GM12875 (cell line): ENCODE measurements at regions not wholly inside any gene's neighbourhood (a gene's known extent, or its start where the extent isn't known, plus 50 kb on each side); places are given as distances from the start of the nearest gene placed in this dataset.

Experiments
- H3K4me3 ChIP-seq: one replicate; pipeline ENCODE4 v1.5.1; 2011; ENCODE audit warnings: low read depth, low read length, control low read depth
- CTCF ChIP-seq: IDR thresholded peaks from 2 replicates; pipeline ENCODE4 v1.5.1; 2011; ENCODE audit warnings: low read depth, mild to moderate bottlenecking, control low read depth, inconsistent platforms, low read length, moderate library complexity, borderline replicate concordance; ENCODE audit not compliant: insufficient read depth

GRCh38 chr1:34591751-34592629 lies 162.9 kb upstream of the GJB5 start:
- peak; percentile 16; the same call in 1 of the 2 replicates for TF ChIP-seq CTCF
- H3K4me3 ChIP-seq = no peak overlapping the region

GRCh38 chr1:34597877-34598514 lies 156.9 kb upstream of the GJB5 start:
- H3K4me3 ChIP-seq = no peak overlapping the region
- peak; percentile 99 for TF ChIP-seq CTCF

- TF ChIP-seq CTCF = no peak
- H3K4me3 ChIP-seq = no peak overlapping the region
Observed at GRCh38 chr1:34602907-34603306, 151.9 kb upstream of the GJB5 start.

GRCh38 chr1:34603594-34603993 lies 151.3 kb upstream of the GJB5 start:
- no peak for TF ChIP-seq CTCF
- no peak overlapping the region for H3K4me3 ChIP-seq

- no peak for TF ChIP-seq CTCF
- H3K4me3 ChIP-seq = no peak overlapping the region
Observed at GRCh38 chr1:34606504-34606903, 148.3 kb upstream of the GJB5 start.

GRCh38 chr1:34610063-34610462 lies 144.8 kb upstream of the GJB5 start:
- H3K4me3 ChIP-seq = no peak overlapping the region
- no peak for TF ChIP-seq CTCF

- TF ChIP-seq CTCF = no peak
- H3K4me3 ChIP-seq = no peak overlapping the region
Observed at GRCh38 chr1:34611571-34611970, 143.3 kb upstream of the GJB5 start.
